ENCODE measurements at regions not wholly inside any gene's neighbourhood (a gene's known extent, or its start where the extent isn't known, plus 50 kb on each side); places are given as distances from the start of the nearest gene placed in this dataset.

- 63 to 71% methylated on average over 5 of the region's 5 CpGs for WGBS, 2 donors
- TF ChIP-seq CTCF (IDR thresholded peaks at IDR 0.05), result no peak
- TF ChIP-seq POLR2A (IDR thresholded peaks at IDR 0.05), result no peak
- Histone ChIP-seq H3K4me1 (peaks cover 0 to 14% (median 0%) of the 10 kb centered on the region in 3 donors), H3K27me3 (no peaks in the 10 kb centered on the region), H3K4me3 (no peak overlapping the region), H3K9me3 (no peaks in the 10 kb centered on the region), H3K27ac (no peak overlapping the region), H3K36me3 (peaks cover 0 to 9% (median 0%) of the 10 kb centered on the region in 3 donors)
- DNase-seq, result no peak
- intact Hi-C loops (cut with DNase I), result no loop called here
These were observed 54.6 kb upstream of the PRDX6 start for GRCh38 chr1:173422456-173422976.

GRCh38 chr1:173423291-173423690 is 53.8 kb upstream of the PRDX6 start:
- no peak for DNase-seq
- no peak overlapping the region for H3K27ac ChIP-seq
- H3K9me3 ChIP-seq, result no peaks in the 10 kb centered on the region
- no peak for TF ChIP-seq CTCF (IDR thresholded peaks at IDR 0.05)
- no peak for TF ChIP-seq POLR2A (IDR thresholded peaks at IDR 0.05)
- 89 to 91% methylated on average over 1 of the region's 1 CpG for WGBS, 2 donors
- H3K27me3 ChIP-seq, result no peaks in the 10 kb centered on the region
- no peak overlapping the region for H3K4me3 ChIP-seq
- peaks cover 0 to 14% (median 0%) of the 10 kb centered on the region in 3 donors for H3K4me1 ChIP-seq
- intact Hi-C loops (cut with DNase I), result no loop called here
- H3K36me3 ChIP-seq, result peaks cover 0 to 2% (median 0%) of the 10 kb centered on the region in 3 donors

- Histone ChIP-seq H3K9me3 (no peaks in the 10 kb centered on the region), H3K27me3 (no peaks in the 10 kb centered on the region), H3K4me3 (no peak overlapping the region), H3K27ac (no peak overlapping the region), H3K36me3 (no peaks in the 10 kb centered on the region), H3K4me1 (peaks cover 0 to 16% (median 0%) of the 10 kb centered on the region in 3 donors)
- DNase-seq, result no peak
- WGBS, 2 donors, result 87 to 100% methylated on average over 4 of the region's 4 CpGs
- no peak for TF ChIP-seq CTCF (IDR thresholded peaks at IDR 0.05)
- no peak for TF ChIP-seq POLR2A (IDR thresholded peaks at IDR 0.05)
- intact Hi-C loops (cut with DNase I), result no loop called here
These were observed 53.0 kb upstream of the PRDX6 start for GRCh38 chr1:173424143-173424542.

- Histone ChIP-seq H3K9me3 (no peaks in the 10 kb centered on the region), H3K4me3 (no peak overlapping the region), H3K36me3 (no peaks in the 10 kb centered on the region), H3K4me1 (peaks cover 6 to 22% (median 6%) of the 10 kb centered on the region in 3 donors), H3K27ac (no peak overlapping the region), H3K27me3 (no peaks in the 10 kb centered on the region)
- no peak for DNase-seq
- no peak for TF ChIP-seq POLR2A (IDR thresholded peaks at IDR 0.05)
- no peak for TF ChIP-seq CTCF (IDR thresholded peaks at IDR 0.05)
- 27 to 69% methylated on average over 2 of the region's 2 CpGs for WGBS, 2 donors
- intact Hi-C loops (cut with DNase I), result no loop called here
These were observed 52.2 kb upstream of the PRDX6 start for GRCh38 chr1:173424782-173425407.

- intact Hi-C loops (cut with DNase I), result no loop called here
- H3K27ac ChIP-seq, result no peak overlapping the region
- H3K36me3 ChIP-seq, result no peaks in the 10 kb centered on the region
- peaks cover 9 to 26% (median 16%) of the 10 kb centered on the region in 3 donors for H3K4me1 ChIP-seq
- H3K9me3 ChIP-seq, result no peaks in the 10 kb centered on the region
- no peak for TF ChIP-seq CTCF (IDR thresholded peaks at IDR 0.05)
- no peak for TF ChIP-seq POLR2A (IDR thresholded peaks at IDR 0.05)
- WGBS, 2 donors, result 53 to 56% methylated on average over 5 of the region's 5 CpGs
- H3K27me3 ChIP-seq, result no peaks in the 10 kb centered on the region
- H3K4me3 ChIP-seq, result no peak overlapping the region
- no peak for DNase-seq
These were observed 51.1 kb upstream of the PRDX6 start for GRCh38 chr1:173426057-173426456.
